WTC11 (cell line): ENCODE measurements at regions not wholly inside any gene's neighbourhood (a gene's known extent, or its start where the extent isn't known, plus 50 kb on each side); places are given as distances from the start of the nearest gene placed in this dataset.

Experiments
- ATAC-seq: fragments of 200-7000 bp; cut with Tn5 transposase; 2 replicates; pipeline ENCODE4 v1.10.0; 2021; ENCODE audit warnings: mild to moderate bottlenecking, moderate library complexity
- CTCF ChIA-PET: fragments of 300-600 bp; sonication (Branson Sonifier 250); formaldehyde crosslinking; loops from one replicate; lab custom pipeline; 2021; ENCODE audit warnings: antibody characterized with exemption; lab: Charles Lee
- POLR2A ChIA-PET: fragments of 350-600 bp; sonication (Branson Sonifier 250); formaldehyde crosslinking; loops from one replicate; lab custom pipeline; 2021; ENCODE audit warnings: antibody characterized with exemption; lab: Charles Lee
- DNase-seq: peaks from one replicate; pipeline ENCODE4 v3.0.0; 2021; ENCODE audit warnings: low spot score
- H3K27ac Mint-ChIP-seq: 2 replicates; pipeline ENCODE4 v1.8.0; 2021; ENCODE audit warnings: mixed read lengths
- H3K27me3 Mint-ChIP-seq: 2 replicates; pipeline ENCODE4 v1.8.0; 2021; ENCODE audit warnings: low read depth, mild to moderate bottlenecking, moderate library complexity, mixed read lengths
- H3K36me3 Mint-ChIP-seq: 2 replicates; pipeline ENCODE4 v1.8.0; 2021; ENCODE audit warnings: mixed read lengths
- H3K4me1 Mint-ChIP-seq: 2 replicates; pipeline ENCODE4 v1.8.0; 2022; ENCODE audit warnings: mixed read lengths
- H3K4me3 Mint-ChIP-seq: 2 replicates; pipeline ENCODE4 v1.8.0; 2021; ENCODE audit warnings: mild to moderate bottlenecking, moderate library complexity, mixed read lengths
- H3K9me3 Mint-ChIP-seq: 2 replicates; pipeline ENCODE4 v1.8.0; 2021; ENCODE audit warnings: mixed read lengths
- AR ChIP-seq: fragments of 250-450 bp; sonication (Bioruptor Pico); IDR thresholded peaks from 2 replicates; pipeline ENCODE4 v1.9.0; 2021; ENCODE audit warnings: mild to moderate bottlenecking
- ATF1 ChIP-seq: sonication (generic); formaldehyde crosslinking; IDR thresholded peaks from 2 replicates; pipeline ENCODE4 v1.8.1; 2023; ENCODE audit warnings: mild to moderate bottlenecking, moderate library complexity, missing genetic modification reagents
- CBFB ChIP-seq: sonication (generic); formaldehyde crosslinking; IDR thresholded peaks from 2 replicates; pipeline ENCODE4 v1.8.1; 2022; ENCODE audit warnings: mild to moderate bottlenecking, low read depth, missing genetic modification reagents
- EMX1 ChIP-seq: fragments of 250-450 bp; sonication (Bioruptor Pico); IDR thresholded peaks from 2 replicates; pipeline ENCODE4 v1.8.0; 2021; ENCODE audit warnings: mild to moderate bottlenecking
- GRHL2 ChIP-seq: fragments of 250-450 bp; sonication (Bioruptor Pico); IDR thresholded peaks from 2 replicates; pipeline ENCODE4 v1.8.0; 2022; ENCODE audit warnings: mild to moderate bottlenecking, moderate library complexity; ENCODE audit not compliant: insufficient replicate concordance, severe bottlenecking
- MAX ChIP-seq: sonication (generic); formaldehyde crosslinking; IDR thresholded peaks from 2 replicates; pipeline ENCODE4 v1.8.0; 2022; ENCODE audit warnings: mild to moderate bottlenecking, missing genetic modification reagents
- NFE2L1 ChIP-seq: sonication (generic); formaldehyde crosslinking; IDR thresholded peaks from 2 replicates; pipeline ENCODE4 v1.8.1; 2023; ENCODE audit warnings: missing genetic modification reagents
- NR3C1 ChIP-seq: sonication (generic); formaldehyde crosslinking; conservative IDR thresholded peaks from 2 replicates; pipeline ENCODE4 v1.8.1; 2023; ENCODE audit warnings: low read depth, mild to moderate bottlenecking, missing genetic modification reagents
- OVOL2 ChIP-seq: fragments of 250-450 bp; sonication (Bioruptor Pico); IDR thresholded peaks from 2 replicates; pipeline ENCODE4 v1.9.0; 2021; ENCODE audit warnings: mild to moderate bottlenecking, borderline replicate concordance
- RORB ChIP-seq: fragments of 250-450 bp; sonication (Bioruptor Pico); IDR thresholded peaks from 2 replicates; pipeline ENCODE4 v1.9.0; 2021; ENCODE audit warnings: mild to moderate bottlenecking
- SMAD3 ChIP-seq: sonication (generic); formaldehyde crosslinking; IDR thresholded peaks from 2 replicates; pipeline ENCODE4 v1.8.0; 2022; ENCODE audit warnings: missing genetic modification reagents, mild to moderate bottlenecking, borderline replicate concordance
- SMAD4 ChIP-seq: sonication (generic); formaldehyde crosslinking; IDR thresholded peaks from 2 replicates; pipeline ENCODE4 v1.8.0; 2022; ENCODE audit warnings: mild to moderate bottlenecking, missing genetic modification reagents
- SOX15 ChIP-seq: fragments of 250-450 bp; sonication (Bioruptor Pico); IDR thresholded peaks from 2 replicates; pipeline ENCODE4 v1.9.0; 2021; ENCODE audit warnings: mild to moderate bottlenecking
- ZNF263 ChIP-seq: sonication (generic); formaldehyde crosslinking; IDR thresholded peaks from 2 replicates; pipeline ENCODE4 v1.8.1; 2022; ENCODE audit warnings: low read depth, mild to moderate bottlenecking, moderate library complexity, missing genetic modification reagents
- ZNF281 ChIP-seq: sonication (generic); formaldehyde crosslinking; IDR thresholded peaks from 2 replicates; pipeline ENCODE4 v1.8.0; 2023; ENCODE audit warnings: mild to moderate bottlenecking, missing genetic modification reagents
- ZNF396 ChIP-seq: fragments of 250-450 bp; sonication (Bioruptor Pico); IDR thresholded peaks from 2 replicates; pipeline ENCODE4 v1.8.0; 2021; ENCODE audit warnings: mild to moderate bottlenecking, moderate library complexity, borderline replicate concordance
- ZNF416 ChIP-seq: fragments of 250-450 bp; sonication (Bioruptor Pico); IDR thresholded peaks from 2 replicates; pipeline ENCODE4 v1.9.0; 2021; ENCODE audit warnings: mild to moderate bottlenecking, inconsistent platforms
- ZNF671 ChIP-seq: fragments of 250-450 bp; sonication (Bioruptor Pico); IDR thresholded peaks from 2 replicates; pipeline ENCODE4 v1.8.0; 2021; ENCODE audit warnings: mild to moderate bottlenecking
- TF ChIP-seq, protein P1 (sequence below): fragments of 250-450 bp; sonication (Bioruptor Pico); IDR thresholded peaks from 2 replicates; pipeline ENCODE4 v1.8.0; 2021; ENCODE audit warnings: mild to moderate bottlenecking
- TF ChIP-seq, protein P2 (sequence below): fragments of 250-450 bp; sonication (Bioruptor Pico); IDR thresholded peaks from 2 replicates; pipeline ENCODE4 v1.9.0; 2021; ENCODE audit warnings: mild to moderate bottlenecking
- TF ChIP-seq, protein P3 (sequence below): sonication (generic); formaldehyde crosslinking; IDR thresholded peaks from 2 replicates; pipeline ENCODE4 v1.8.1; 2022; ENCODE audit warnings: low read depth, mild to moderate bottlenecking, moderate library complexity, missing genetic modification reagents, borderline replicate concordance
- TF ChIP-seq, protein P4 (sequence below): fragments of 250-450 bp; sonication (Bioruptor Pico); IDR thresholded peaks from 2 replicates; pipeline ENCODE4 v2.1.2; 2022; ENCODE audit warnings: mild to moderate bottlenecking, moderate library complexity

DNA sequence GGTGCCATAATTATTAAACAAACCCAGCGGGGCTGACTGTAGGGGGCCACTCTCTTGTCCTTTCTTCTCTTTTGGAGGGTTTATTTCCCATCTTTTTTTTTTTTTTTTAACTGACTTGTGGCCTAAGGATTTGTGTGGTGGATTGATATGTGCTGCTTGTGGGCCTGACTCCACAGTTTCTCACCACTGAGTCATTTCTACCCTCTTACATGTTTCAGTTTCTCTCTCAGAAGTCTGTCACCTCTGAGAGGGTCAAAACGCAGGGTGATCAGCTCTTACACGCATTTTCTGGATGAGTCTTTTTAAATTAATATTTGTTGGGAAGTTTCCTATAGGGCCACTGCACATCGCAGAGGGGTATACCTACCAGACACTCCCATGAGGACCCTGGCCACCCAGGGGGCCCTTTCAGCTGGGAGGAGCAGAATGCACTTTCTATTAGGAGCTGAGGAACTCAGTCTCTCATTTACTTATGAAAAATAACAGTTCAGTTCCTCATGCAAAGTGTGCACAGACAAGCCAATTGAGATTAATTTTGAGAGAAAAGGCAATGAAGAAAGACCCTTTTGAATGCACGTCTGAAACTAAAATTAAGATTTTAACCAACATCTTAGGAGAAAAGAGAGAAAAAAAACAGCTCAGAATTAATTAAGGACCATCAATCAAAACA lies 407.9 kb downstream of the TECRL start (continued):
- no peak for TF ChIP-seq MAX (CRISPR knock-in tag)

- Mint-ChIP-seq H3K4me1 (no peaks in the 10 kb centered on the region), H3K9me3 (peaks cover 20% of the 10 kb centered on the region), H3K27me3 (no peaks in the 10 kb centered on the region), H3K27ac (no peak overlapping the region), H3K4me3 (no peak overlapping the region), H3K36me3 (no peaks in the 10 kb centered on the region)
- DNase-seq: no peak
- TF ChIP-seq, protein P1, sequence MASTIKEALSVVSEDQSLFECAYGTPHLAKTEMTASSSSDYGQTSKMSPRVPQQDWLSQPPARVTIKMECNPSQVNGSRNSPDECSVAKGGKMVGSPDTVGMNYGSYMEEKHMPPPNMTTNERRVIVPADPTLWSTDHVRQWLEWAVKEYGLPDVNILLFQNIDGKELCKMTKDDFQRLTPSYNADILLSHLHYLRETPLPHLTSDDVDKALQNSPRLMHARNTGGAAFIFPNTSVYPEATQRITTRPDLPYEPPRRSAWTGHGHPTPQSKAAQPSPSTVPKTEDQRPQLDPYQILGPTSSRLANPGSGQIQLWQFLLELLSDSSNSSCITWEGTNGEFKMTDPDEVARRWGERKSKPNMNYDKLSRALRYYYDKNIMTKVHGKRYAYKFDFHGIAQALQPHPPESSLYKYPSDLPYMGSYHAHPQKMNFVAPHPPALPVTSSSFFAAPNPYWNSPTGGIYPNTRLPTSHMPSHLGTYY (CRISPR knock-in tag): no peak
- TF ChIP-seq, protein P2, sequence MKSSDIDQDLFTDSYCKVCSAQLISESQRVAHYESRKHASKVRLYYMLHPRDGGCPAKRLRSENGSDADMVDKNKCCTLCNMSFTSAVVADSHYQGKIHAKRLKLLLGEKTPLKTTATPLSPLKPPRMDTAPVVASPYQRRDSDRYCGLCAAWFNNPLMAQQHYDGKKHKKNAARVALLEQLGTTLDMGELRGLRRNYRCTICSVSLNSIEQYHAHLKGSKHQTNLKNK (CRISPR knock-in tag): no peak
- no peak for TF ChIP-seq ZNF416
- no peak for TF ChIP-seq AR (CRISPR knock-in tag)
- POLR2A ChIA-PET: no interaction called here
- no peak for ATAC-seq
- CTCF ChIA-PET: no interaction called here
Measured at GRCh38 chr4:64000241-64000640, 409.0 kb downstream of the TECRL start.

- peaks cover 66% of the 10 kb centered on the region for H3K9me3 Mint-ChIP-seq
- ATAC-seq: no peak
- CTCF ChIA-PET: no interaction called here
Measured at GRCh38 chr4:63986253-63986652, 423.0 kb downstream of the TECRL start.

More at GRCh38 chr4:63986253-63986652, 423.0 kb downstream of the TECRL start:
- no peak overlapping the region for H3K4me3 Mint-ChIP-seq
- POLR2A ChIA-PET: no interaction called here
- no peaks in the 10 kb centered on the region; the same call in none of the 2 replicates for H3K27me3 Mint-ChIP-seq
- H3K36me3 Mint-ChIP-seq: peaks cover 31% of the 10 kb centered on the region
- no peak for DNase-seq
- H3K27ac Mint-ChIP-seq: no peak overlapping the region
- no peak for TF ChIP-seq ZNF671 (CRISPR knock-in tag)
- TF ChIP-seq GRHL2 (CRISPR knock-in tag): no peak
- no peak for TF ChIP-seq SOX15
- no peak for TF ChIP-seq NR3C1 (CRISPR knock-in tag)
- no peak for TF ChIP-seq ZNF263 (CRISPR knock-in tag)
- TF ChIP-seq OVOL2 (CRISPR knock-in tag): no peak
- TF ChIP-seq NFE2L1 (CRISPR knock-in tag): no peak
- TF ChIP-seq ATF1 (CRISPR knock-in tag): no peak
- TF ChIP-seq SMAD3 (CRISPR knock-in tag): no peak
- no peak for TF ChIP-seq ZNF396 (CRISPR knock-in tag)
- TF ChIP-seq ZNF281 (CRISPR knock-in tag): no peak
- TF ChIP-seq, protein P3, sequence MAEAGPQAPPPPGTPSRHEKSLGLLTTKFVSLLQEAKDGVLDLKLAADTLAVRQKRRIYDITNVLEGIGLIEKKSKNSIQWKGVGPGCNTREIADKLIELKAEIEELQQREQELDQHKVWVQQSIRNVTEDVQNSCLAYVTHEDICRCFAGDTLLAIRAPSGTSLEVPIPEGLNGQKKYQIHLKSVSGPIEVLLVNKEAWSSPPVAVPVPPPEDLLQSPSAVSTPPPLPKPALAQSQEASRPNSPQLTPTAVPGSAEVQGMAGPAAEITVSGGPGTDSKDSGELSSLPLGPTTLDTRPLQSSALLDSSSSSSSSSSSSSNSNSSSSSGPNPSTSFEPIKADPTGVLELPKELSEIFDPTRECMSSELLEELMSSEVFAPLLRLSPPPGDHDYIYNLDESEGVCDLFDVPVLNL (CRISPR knock-in tag): no peak
- TF ChIP-seq, protein P2 (CRISPR knock-in tag): no peak
- no peak for TF ChIP-seq SMAD4 (CRISPR knock-in tag)
- TF ChIP-seq RORB (CRISPR knock-in tag): no peak
- no peak for TF ChIP-seq EMX1 (CRISPR knock-in tag)
- no peak for TF ChIP-seq CBFB (CRISPR knock-in tag)
- TF ChIP-seq, protein P4, sequence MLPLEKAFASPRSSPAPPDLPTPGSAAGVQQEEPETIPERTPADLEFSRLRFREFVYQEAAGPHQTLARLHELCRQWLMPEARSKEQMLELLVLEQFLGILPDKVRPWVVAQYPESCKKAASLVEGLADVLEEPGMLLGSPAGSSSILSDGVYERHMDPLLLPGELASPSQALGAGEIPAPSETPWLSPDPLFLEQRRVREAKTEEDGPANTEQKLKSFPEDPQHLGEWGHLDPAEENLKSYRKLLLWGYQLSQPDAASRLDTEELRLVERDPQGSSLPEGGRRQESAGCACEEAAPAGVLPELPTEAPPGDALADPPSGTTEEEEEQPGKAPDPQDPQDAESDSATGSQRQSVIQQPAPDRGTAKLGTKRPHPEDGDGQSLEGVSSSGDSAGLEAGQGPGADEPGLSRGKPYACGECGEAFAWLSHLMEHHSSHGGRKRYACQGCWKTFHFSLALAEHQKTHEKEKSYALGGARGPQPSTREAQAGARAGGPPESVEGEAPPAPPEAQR: no peak
- TF ChIP-seq, all 79 proteins: peak for 0
- H3K4me1 Mint-ChIP-seq: peaks cover 26% of the 10 kb centered on the region
